Thyroid gland (tissue), 4 donors: ENCODE measurements at regions not wholly inside any gene's neighbourhood (a gene's known extent, or its start where the extent isn't known, plus 50 kb on each side); places are given as distances from the start of the nearest gene placed in this dataset.

Source experiments
- CTCF ChIP-seq, 6 experiments: fragments of 200-600 bp in 3 of 6; fragments of 450-650 bp in 3 of 6; sonication (generic) in 3 of 6; IDR thresholded peaks; one replicate each; pipeline ENCODE4 v1.5.1; 2016 to 2019; ENCODE audit warnings: antibody characterized with exemption in 6 of 6, mild to moderate bottlenecking in 2 of 6, inconsistent platforms in 1 of 6, moderate library complexity in 1 of 6
- POLR2A ChIP-seq, 2 donors: fragments of 450-650 bp; IDR thresholded peaks; one replicate each; pipeline ENCODE4 v1.6.1; 2017; ENCODE audit warnings: antibody characterized with exemption in 2 of 2, mild to moderate bottlenecking in 2 of 2, moderate library complexity in 1 of 2

- TF ChIP-seq CTCF (IDR thresholded peaks at IDR 0.05) (no peak), POLR2A (IDR thresholded peaks at IDR 0.05) (no peak)
Measured at GRCh38 chr1:224795591-224795990, 133.9 kb upstream of the DNAH14 start.
